ENCODE measurements at regions not wholly inside any gene's neighbourhood (a gene's known extent, or its start where the extent isn't known, plus 50 kb on each side); places are given as distances from the start of the nearest gene placed in this dataset.

GRCh38 chr9:19516348-19516747 lies 107.5 kb downstream of the ACER2 start:
- DNase-seq: no peak
- no peaks in the 10 kb centered on the region for H3K27me3 ChIP-seq
- H3K27ac ChIP-seq: no peak overlapping the region
- TF ChIP-seq, protein P1, sequence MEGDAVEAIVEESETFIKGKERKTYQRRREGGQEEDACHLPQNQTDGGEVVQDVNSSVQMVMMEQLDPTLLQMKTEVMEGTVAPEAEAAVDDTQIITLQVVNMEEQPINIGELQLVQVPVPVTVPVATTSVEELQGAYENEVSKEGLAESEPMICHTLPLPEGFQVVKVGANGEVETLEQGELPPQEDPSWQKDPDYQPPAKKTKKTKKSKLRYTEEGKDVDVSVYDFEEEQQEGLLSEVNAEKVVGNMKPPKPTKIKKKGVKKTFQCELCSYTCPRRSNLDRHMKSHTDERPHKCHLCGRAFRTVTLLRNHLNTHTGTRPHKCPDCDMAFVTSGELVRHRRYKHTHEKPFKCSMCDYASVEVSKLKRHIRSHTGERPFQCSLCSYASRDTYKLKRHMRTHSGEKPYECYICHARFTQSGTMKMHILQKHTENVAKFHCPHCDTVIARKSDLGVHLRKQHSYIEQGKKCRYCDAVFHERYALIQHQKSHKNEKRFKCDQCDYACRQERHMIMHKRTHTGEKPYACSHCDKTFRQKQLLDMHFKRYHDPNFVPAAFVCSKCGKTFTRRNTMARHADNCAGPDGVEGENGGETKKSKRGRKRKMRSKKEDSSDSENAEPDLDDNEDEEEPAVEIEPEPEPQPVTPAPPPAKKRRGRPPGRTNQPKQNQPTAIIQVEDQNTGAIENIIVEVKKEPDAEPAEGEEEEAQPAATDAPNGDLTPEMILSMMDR (IDR thresholded peaks at IDR 0.05): no peak
- TF ChIP-seq POLR2AphosphoS5 (IDR thresholded peaks at IDR 0.05) (no peak), POLR2A (IDR thresholded peaks at IDR 0.05) (no peak), EP300 (IDR thresholded peaks at IDR 0.05; ENCODE audit: low read depth) (no peak)
- H3K4me1 ChIP-seq: no peaks in the 10 kb centered on the region
- WGBS, 2 donors (ENCODE audit: low coverage in 1 of 2): 65 to 71% methylated on average over 1 to 4 of the region's 4 CpGs
- no peak overlapping the region for H3K4me3 ChIP-seq
- intact Hi-C loops (cut with DNase I; ENCODE audit: low total_unique reads): no loop called here
- no peaks in the 10 kb centered on the region for H3K36me3 ChIP-seq
- H3K9me3 ChIP-seq: no peaks in the 10 kb centered on the region
- in situ Hi-C loops (cut with MboI; ENCODE audit: low pct_ligation_motif_present in 1 of 4, low pct_unique_long_range_greater_than_20kb in 1 of 4, low sequenced_read_pairs in 3 of 4): loop anchor here in 1 of 4 donors (25.0 kb wide), 1 partner anchor 396 kb away; no protein-coding TSS in a partner anchor

DNA sequence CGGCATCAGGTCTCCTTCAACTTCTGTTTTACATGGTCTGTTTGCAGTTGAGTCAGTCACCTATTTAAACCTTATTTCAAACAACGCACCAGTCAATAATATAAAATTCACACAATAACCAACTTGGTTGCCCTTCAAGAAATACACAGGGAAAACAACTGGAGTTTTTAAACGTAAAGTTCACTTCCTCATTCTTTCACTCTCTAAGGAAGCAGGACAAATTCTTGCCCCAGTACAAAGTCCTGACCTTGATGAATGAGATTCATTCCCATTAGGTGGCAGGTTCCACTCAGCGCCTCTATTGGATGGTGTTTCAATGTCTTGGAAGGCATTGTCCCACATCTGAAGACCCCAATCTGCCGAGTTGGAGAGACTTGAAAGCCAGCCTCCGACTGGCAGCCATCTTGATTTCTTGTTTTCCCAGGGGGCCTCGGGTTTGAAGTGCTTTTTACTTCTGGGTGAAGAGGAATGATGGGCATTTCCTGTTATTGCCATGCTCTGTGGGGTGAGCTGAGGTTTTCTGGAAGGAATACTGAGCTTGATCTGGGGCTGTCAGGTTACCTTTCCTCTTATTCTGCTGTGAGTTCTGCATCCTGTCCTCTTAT lies 105.0 kb downstream of the ACER2 start:
- intact Hi-C loops (cut with DNase I; ENCODE audit: low total_unique reads): no loop called here
- H3K4me3 ChIP-seq: no peak overlapping the region
- no peak for DNase-seq
- no peak for TF ChIP-seq EP300 (IDR thresholded peaks at IDR 0.05; ENCODE audit: low read depth)
- TF ChIP-seq, protein P1 (IDR thresholded peaks at IDR 0.05): no peak
- no peak for TF ChIP-seq POLR2AphosphoS5 (IDR thresholded peaks at IDR 0.05)
- TF ChIP-seq POLR2A (IDR thresholded peaks at IDR 0.05): no peak
- H3K27me3 ChIP-seq: no peaks in the 10 kb centered on the region
- no peaks in the 10 kb centered on the region for H3K4me1 ChIP-seq
- no peaks in the 10 kb centered on the region for H3K9me3 ChIP-seq
- no peak overlapping the region for H3K27ac ChIP-seq
- in situ Hi-C loops (cut with MboI; ENCODE audit: low pct_ligation_motif_present in 1 of 4, low pct_unique_long_range_greater_than_20kb in 1 of 4, low sequenced_read_pairs in 3 of 4): loop anchor here in 1 of 4 donors (25.0 kb wide), 1 partner anchor 399 kb away; no protein-coding TSS in a partner anchor
- no peaks in the 10 kb centered on the region for H3K36me3 ChIP-seq
- WGBS, 2 donors (ENCODE audit: low coverage in 1 of 2): 54 to 61% methylated on average over 5 to 7 of the region's 7 CpGs

GRCh38 chr9:19512103-19512832 lies 103.5 kb downstream of the ACER2 start:
- DNase-seq: no peak
- Histone ChIP-seq H3K4me1 (no peaks in the 10 kb centered on the region), H3K27ac (no peak overlapping the region), H3K36me3 (no peaks in the 10 kb centered on the region), H3K27me3 (no peaks in the 10 kb centered on the region), H3K9me3 (no peaks in the 10 kb centered on the region), H3K4me3 (no peak overlapping the region)
- in situ Hi-C loops (cut with MboI; ENCODE audit: low pct_ligation_motif_present in 1 of 4, low pct_unique_long_range_greater_than_20kb in 1 of 4, low sequenced_read_pairs in 3 of 4) (loop anchor here in 1 of 4 donors (25.0 kb wide), 1 partner anchor 400 kb away; no protein-coding TSS in a partner anchor), intact Hi-C loops (cut with DNase I; ENCODE audit: low total_unique reads) (no loop called here)
- TF ChIP-seq POLR2A (IDR thresholded peaks at IDR 0.05): no peak
- no peak for TF ChIP-seq EP300 (IDR thresholded peaks at IDR 0.05; ENCODE audit: low read depth)
- no peak for TF ChIP-seq POLR2AphosphoS5 (IDR thresholded peaks at IDR 0.05)
- TF ChIP-seq, protein P1 (IDR thresholded peaks at IDR 0.05): no peak
- 46 to 48% methylated on average over 7 of the region's 7 CpGs for WGBS, 2 donors (ENCODE audit: low coverage in 1 of 2)

DNA sequence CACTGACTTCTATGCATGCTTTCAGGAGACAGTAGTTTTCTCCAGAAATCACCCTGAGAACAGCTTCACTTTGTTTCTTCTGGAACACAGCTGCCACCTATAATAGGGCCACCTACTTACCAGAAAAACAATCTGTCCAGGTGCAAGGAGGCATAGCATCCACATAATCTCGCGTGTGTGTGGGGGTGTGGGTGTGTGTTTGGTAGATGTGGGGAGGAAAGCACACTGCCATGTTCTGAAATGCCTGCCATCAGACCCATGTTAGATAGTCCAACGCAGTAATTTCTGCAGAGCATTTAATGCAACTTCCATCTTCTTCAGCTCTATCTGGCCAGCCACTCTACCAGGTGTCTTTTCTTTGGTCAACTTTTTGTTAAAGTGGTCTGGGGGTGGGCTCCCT lies 102.9 kb downstream of the ACER2 start:
- no peak for DNase-seq
- Histone ChIP-seq H3K27ac (no peak overlapping the region), H3K4me1 (no peaks in the 10 kb centered on the region), H3K9me3 (no peaks in the 10 kb centered on the region), H3K36me3 (no peaks in the 10 kb centered on the region), H3K27me3 (no peaks in the 10 kb centered on the region), H3K4me3 (no peak overlapping the region)
- WGBS, 2 donors (ENCODE audit: low coverage in 1 of 2): 68% methylated on average over 3 of the region's 3 CpGs; no CpG with 5 or more reads in 1 of the 2 donors
- in situ Hi-C loops (cut with MboI; ENCODE audit: low pct_ligation_motif_present in 1 of 4, low pct_unique_long_range_greater_than_20kb in 1 of 4, low sequenced_read_pairs in 3 of 4): loop anchor here in 1 of 4 donors (25.0 kb wide), 1 partner anchor 401 kb away; no protein-coding TSS in a partner anchor
- TF ChIP-seq POLR2A (IDR thresholded peaks at IDR 0.05): no peak
- TF ChIP-seq EP300 (IDR thresholded peaks at IDR 0.05; ENCODE audit: low read depth): no peak
- no peak for TF ChIP-seq POLR2AphosphoS5 (IDR thresholded peaks at IDR 0.05)
- TF ChIP-seq, protein P1 (IDR thresholded peaks at IDR 0.05): no peak
- intact Hi-C loops (cut with DNase I; ENCODE audit: low total_unique reads): no loop called here
